Calu3 (cell line): ENCODE measurements at regions not wholly inside any gene's neighbourhood (a gene's known extent, or its start where the extent isn't known, plus 50 kb on each side); places are given as distances from the start of the nearest gene placed in this dataset.

Experiments used
- BruUV-seq: library from RNA; stranded (reverse); fragments of 400-500 nt; replicated peaks from 2 replicates; lab custom pipeline; 2021; lab: Mats Ljungman, UMichigan
- CTCF ChIA-PET: fragments of 300-600 bp; sonication (Branson Sonifier 250); formaldehyde crosslinking; loops from one replicate; lab custom pipeline; 2022; ENCODE audit warnings: antibody characterized with exemption; lab: Charles Lee
- DNase-seq: peaks from one replicate; pipeline ENCODE4 v3.0.0; 2022
- H3K27ac Mint-ChIP-seq: one replicate; pipeline ENCODE4 v1.8.0; 2022; ENCODE audit warnings: mixed read lengths; ENCODE audit not compliant: unreplicated experiment
- H3K27me3 Mint-ChIP-seq: one replicate; pipeline ENCODE4 v1.8.0; 2022; ENCODE audit warnings: mixed read lengths; ENCODE audit not compliant: unreplicated experiment
- H3K36me3 Mint-ChIP-seq: one replicate; pipeline ENCODE4 v1.8.0; 2022; ENCODE audit warnings: mild to moderate bottlenecking, moderate library complexity, mixed read lengths; ENCODE audit not compliant: insufficient read depth, unreplicated experiment
- H3K4me1 Mint-ChIP-seq: one replicate; pipeline ENCODE4 v1.8.0; 2022; ENCODE audit warnings: mild to moderate bottlenecking, low read depth, mixed read lengths; ENCODE audit not compliant: unreplicated experiment
- H3K4me3 Mint-ChIP-seq: one replicate; pipeline ENCODE4 v1.8.0; 2022; ENCODE audit warnings: mild to moderate bottlenecking, low read depth, moderate library complexity, mixed read lengths; ENCODE audit not compliant: unreplicated experiment
- H3K9me3 Mint-ChIP-seq: one replicate; pipeline ENCODE4 v1.8.0; 2022; ENCODE audit warnings: low read depth, mixed read lengths; ENCODE audit not compliant: unreplicated experiment
- CTCF ChIP-seq: fragments of 200-600 bp; IDR thresholded peaks from one replicate; pipeline ENCODE4 v1.8.0; 2022; ENCODE audit warnings: antibody characterized with exemption; ENCODE audit not compliant: unreplicated experiment
- intact Hi-C: fragments of 100-400 bp; cut with micrococcal nuclease; formaldehyde crosslinking; loops from one replicate; pipeline ENCODE4 v1.10.0; 2022; ENCODE audit not compliant: unreplicated experiment

DNA sequence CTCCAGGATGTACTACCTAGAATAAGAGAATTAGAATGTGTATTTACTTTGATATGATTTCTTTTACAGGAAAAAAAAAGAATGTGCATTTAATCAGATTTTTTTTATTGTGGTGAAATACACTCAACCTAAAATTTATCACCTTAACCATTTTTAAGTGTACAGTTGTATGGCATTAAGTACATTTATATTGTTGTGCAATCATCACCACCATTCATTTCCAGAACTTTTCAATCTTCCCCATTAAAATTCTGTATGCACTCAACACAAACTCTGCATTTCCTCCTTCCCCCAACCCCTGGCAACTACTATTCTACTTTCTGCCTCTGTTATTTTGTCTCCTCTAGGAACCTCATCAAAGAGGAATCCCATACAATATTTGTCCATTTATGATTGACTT, 66.0 kb upstream of the APC start:
- Mint-ChIP-seq H3K27me3 (peaks cover 43% of the 10 kb centered on the region), H3K4me3 (no peak overlapping the region), H3K36me3 (no peaks in the 10 kb centered on the region), H3K9me3 (no peaks in the 10 kb centered on the region), H3K4me1 (no peaks in the 10 kb centered on the region), H3K27ac (no peak overlapping the region)
- DNase-seq: no peak
- CTCF ChIA-PET: no interaction called here
- TF ChIP-seq CTCF: no peak
- BruUV-seq: no TSS peak
- intact Hi-C loops: no loop called here

GRCh38 chr5:112681481-112681908, 56.2 kb upstream of the APC start:
- BruUV-seq: no TSS peak
- H3K9me3 Mint-ChIP-seq: no peaks in the 10 kb centered on the region
- no peak for TF ChIP-seq CTCF
- peaks cover 50% of the 10 kb centered on the region for H3K27me3 Mint-ChIP-seq
- H3K4me3 Mint-ChIP-seq: no peak overlapping the region
- intact Hi-C loops: no loop called here
- no peaks in the 10 kb centered on the region for H3K4me1 Mint-ChIP-seq
- DNase-seq: no peak
- CTCF ChIA-PET: no interaction called here
- no peaks in the 10 kb centered on the region for H3K36me3 Mint-ChIP-seq
- H3K27ac Mint-ChIP-seq: no peak overlapping the region

- Mint-ChIP-seq H3K27ac (no peak overlapping the region), H3K4me1 (no peaks in the 10 kb centered on the region), H3K4me3 (no peak overlapping the region), H3K36me3 (no peaks in the 10 kb centered on the region), H3K27me3 (peaks cover 40% of the 10 kb centered on the region), H3K9me3 (no peaks in the 10 kb centered on the region)
- BruUV-seq: no TSS peak
- no peak for DNase-seq
- TF ChIP-seq CTCF: no peak
- intact Hi-C loops: no loop called here
- CTCF ChIA-PET: interaction anchor here (0.6 kb wide), 1 partner anchor 10 kb away, joined by 3 read pairs; no protein-coding TSS in a partner anchor
Measured at GRCh38 chr5:112682621-112683061, 55.0 kb upstream of the APC start.

DNA sequence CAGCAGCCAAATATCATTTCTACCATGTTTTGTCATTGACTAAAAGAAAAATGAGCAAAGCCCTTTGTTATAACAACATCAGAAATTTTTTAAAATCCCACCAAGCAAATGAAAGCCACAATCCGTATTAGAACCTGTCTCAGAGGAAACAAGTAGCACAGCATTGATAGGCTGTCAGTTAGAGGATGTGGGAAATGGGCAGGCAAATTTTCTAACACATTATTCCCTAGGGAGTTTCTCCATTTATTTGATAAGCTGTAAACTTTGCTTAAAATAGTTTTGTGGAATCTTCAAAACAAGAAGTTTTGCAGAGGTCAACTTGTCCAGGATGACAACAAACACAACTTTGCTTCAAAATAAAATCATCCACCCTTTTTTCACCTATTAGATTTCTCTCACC, 53.6 kb upstream of the APC start:
- no peak for DNase-seq
- Mint-ChIP-seq H3K27me3 (peaks cover 43% of the 10 kb centered on the region), H3K9me3 (no peaks in the 10 kb centered on the region), H3K4me1 (no peaks in the 10 kb centered on the region), H3K36me3 (no peaks in the 10 kb centered on the region), H3K27ac (no peak overlapping the region), H3K4me3 (no peak overlapping the region)
- BruUV-seq: no TSS peak
- TF ChIP-seq CTCF: no peak
- intact Hi-C loops: no loop called here
- CTCF ChIA-PET: interaction anchor here (0.5 kb wide), 1 partner anchor 111 kb away, joined by 3 read pairs; no protein-coding TSS in a partner anchor
